CD4-positive, CD25-positive, alpha-beta regulatory T cell (primary cell): ENCODE measurements at regions not wholly inside any gene's neighbourhood (a gene's known extent, or its start where the extent isn't known, plus 50 kb on each side); places are given as distances from the start of the nearest gene placed in this dataset.

Source experiments
- ATAC-seq, 2 donors: fragments of 150-1000 bp; cut with Tn5 transposase; one replicate each; pipeline ENCODE4 v1.10.0; 2021; ENCODE audit warnings: low read depth in 2 of 2, moderate number of reproducible peaks in 2 of 2, moderate library complexity in 1 of 2
- DNase-seq, 3 donors: peaks; one replicate each; pipeline versions ENCODE4 v3.0.0 to v3.0.0-alpha.2; 2012 to 2022; ENCODE audit warnings: mixed read lengths in 1 of 3
- H3K27ac ChIP-seq: one replicate; pipeline ENCODE4 v1.7.0; 2013; ENCODE audit warnings: mild to moderate bottlenecking, low read length; ENCODE audit not compliant: insufficient read depth, poor library complexity, severe bottlenecking
- H3K27me3 ChIP-seq: one replicate; pipeline ENCODE4 v1.7.0; 2013; ENCODE audit warnings: low read length; ENCODE audit not compliant: control insufficient read depth, insufficient read depth
- H3K36me3 ChIP-seq: one replicate; pipeline ENCODE4 v1.7.0; 2013; ENCODE audit warnings: mild to moderate bottlenecking, low read length, moderate library complexity; ENCODE audit not compliant: control insufficient read depth, insufficient read depth
- H3K4me1 ChIP-seq: 2 replicates; pipeline ENCODE4 v1.7.0; 2013; ENCODE audit warnings: mild to moderate bottlenecking, low read length; ENCODE audit not compliant: insufficient read depth, control insufficient read depth, poor library complexity, severe bottlenecking
- H3K4me3 ChIP-seq: one replicate; pipeline ENCODE4 v1.7.0; 2013; ENCODE audit warnings: low read depth, mild to moderate bottlenecking, low read length, moderate library complexity
- H3K9me3 ChIP-seq, 2 experiments: 1 replicate in 1 of 2; 2 replicates in 1 of 2; pipeline ENCODE4 v1.7.0; 2013; ENCODE audit warnings: low read length in 2 of 2, mild to moderate bottlenecking in 1 of 2, moderate library complexity in 1 of 2; ENCODE audit not compliant: control insufficient read depth in 2 of 2
- H3K27ac Mint-ChIP-seq, 3 donors: one replicate each; pipeline ENCODE4 v1.8.0; 2020 to 2022; ENCODE audit warnings: mild to moderate bottlenecking in 3 of 3, mixed read lengths in 3 of 3, moderate library complexity in 2 of 3
- H3K27me3 Mint-ChIP-seq: one replicate; pipeline ENCODE4 v1.8.0; 2022; ENCODE audit warnings: mild to moderate bottlenecking, mixed read lengths
- H3K36me3 Mint-ChIP-seq: one replicate; pipeline ENCODE4 v1.8.0; 2020; ENCODE audit warnings: mixed read lengths
- H3K4me1 Mint-ChIP-seq, 4 donors: one replicate each; pipeline ENCODE4 v1.8.0; 2020 to 2022; ENCODE audit warnings: mixed read lengths in 4 of 4, mild to moderate bottlenecking in 1 of 4
- H3K4me3 Mint-ChIP-seq, 4 donors: one replicate each; pipeline ENCODE4 v1.8.0; 2020 to 2022; ENCODE audit warnings: mild to moderate bottlenecking in 4 of 4, mixed read lengths in 4 of 4, moderate library complexity in 3 of 4
- H3K9me3 Mint-ChIP-seq, 7 donors: one replicate each; pipeline ENCODE4 v1.8.0; 2020 to 2022; ENCODE audit warnings: mixed read lengths in 7 of 7, mild to moderate bottlenecking in 3 of 7, moderate library complexity in 2 of 7

- no peak for DNase-seq
- H3K27ac Mint-ChIP-seq = peak overlapping the region in 1 of 3 donors; percentile 53
Measured at GRCh38 chr2:12862541-12862940, 145.8 kb downstream of the TRIB2 start.

GRCh38 chr2:12863937-12864336 lies 147.2 kb downstream of the TRIB2 start:
- Histone ChIP-seq H3K27ac (no peak overlapping the region), H3K4me1 (peaks cover 22% of the 10 kb centered on the region), H3K36me3 (no peaks in the 10 kb centered on the region), H3K4me3 (no peak overlapping the region), H3K27me3 (no peaks in the 10 kb centered on the region), H3K9me3 (peaks cover 10 to 17% of the 10 kb centered on the region in 2 experiments)
- ATAC-seq = no peak
- Mint-ChIP-seq H3K27ac (no peak overlapping the region), H3K4me3 (no peak overlapping the region), H3K27me3 (peaks cover 6% of the 10 kb centered on the region), H3K9me3 (peaks cover 0 to 34% (median 13%) of the 10 kb centered on the region in 7 donors), H3K4me1 (peaks cover 5 to 20% (median 9%) of the 10 kb centered on the region in 4 donors), H3K36me3 (peaks cover 10% of the 10 kb centered on the region)
- no peak for DNase-seq

More at GRCh38 chr2:12862541-12862940, 145.8 kb downstream of the TRIB2 start:
- H3K36me3 ChIP-seq = no peaks in the 10 kb centered on the region
- H3K27me3 ChIP-seq = no peaks in the 10 kb centered on the region
- H3K4me1 ChIP-seq = peaks cover 36% of the 10 kb centered on the region
- peaks cover 10 to 17% of the 10 kb centered on the region in 2 experiments for H3K9me3 ChIP-seq
- ATAC-seq = no peak
- peaks cover 0 to 34% (median 13%) of the 10 kb centered on the region in 7 donors for H3K9me3 Mint-ChIP-seq
- peak overlapping the region in 1 of 4 donors; percentile 51 for H3K4me3 Mint-ChIP-seq
- H3K36me3 Mint-ChIP-seq = peaks cover 10% of the 10 kb centered on the region
- H3K27ac ChIP-seq = no peak overlapping the region
- H3K27me3 Mint-ChIP-seq = peaks cover 6% of the 10 kb centered on the region
- H3K4me1 Mint-ChIP-seq = peaks cover 5 to 20% (median 9%) of the 10 kb centered on the region in 4 donors
- no peak overlapping the region for H3K4me3 ChIP-seq

GRCh38 chr2:12867631-12868287 lies 151.0 kb downstream of the TRIB2 start:
- Mint-ChIP-seq H3K4me3 (no peak overlapping the region), H3K27ac (no peak overlapping the region), H3K36me3 (peaks cover 10% of the 10 kb centered on the region), H3K27me3 (peaks cover 11% of the 10 kb centered on the region), H3K4me1 (peaks cover 0 to 7% (median under 1%) of the 10 kb centered on the region in 4 donors), H3K9me3 (peaks cover 0 to 28% (median 9%) of the 10 kb centered on the region in 7 donors)
- Histone ChIP-seq H3K4me1 (no peaks in the 10 kb centered on the region), H3K27me3 (no peaks in the 10 kb centered on the region), H3K36me3 (no peaks in the 10 kb centered on the region), H3K27ac (no peak overlapping the region), H3K4me3 (no peak overlapping the region), H3K9me3 (peaks cover 10 to 17% of the 10 kb centered on the region in 2 experiments)
- ATAC-seq = no peak
- DNase-seq = no peak

DNA sequence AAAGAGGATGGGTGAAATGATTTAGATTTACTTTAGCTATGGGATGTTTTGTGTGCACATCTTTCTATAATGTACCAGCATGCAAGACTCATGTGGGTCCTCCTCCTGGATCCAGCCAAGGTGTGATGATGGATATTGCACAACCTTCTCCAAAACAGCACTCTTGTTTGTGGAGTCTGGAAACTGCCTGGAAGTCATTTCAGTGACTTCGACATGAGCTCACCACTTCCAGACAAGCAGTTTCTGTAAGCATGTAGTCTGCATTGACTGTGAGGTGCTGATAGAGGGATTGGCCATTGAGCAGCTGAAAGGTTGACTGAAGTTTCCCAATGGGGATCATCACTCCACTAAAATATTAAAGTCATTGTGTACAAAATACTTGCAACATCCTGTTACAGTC lies 154.0 kb downstream of the TRIB2 start:
- Mint-ChIP-seq H3K27me3 (peaks cover 24% of the 10 kb centered on the region), H3K27ac (no peak overlapping the region), H3K36me3 (no peaks in the 10 kb centered on the region), H3K9me3 (peaks cover 0 to 6% (median 3%) of the 10 kb centered on the region in 7 donors), H3K4me3 (no peak overlapping the region), H3K4me1 (peaks cover 0 to 10% (median 2%) of the 10 kb centered on the region in 4 donors)
- Histone ChIP-seq H3K36me3 (no peaks in the 10 kb centered on the region), H3K9me3 (no peaks in the 10 kb centered on the region), H3K4me3 (no peak overlapping the region), H3K27ac (no peak overlapping the region), H3K27me3 (no peaks in the 10 kb centered on the region), H3K4me1 (no peaks in the 10 kb centered on the region)
- ATAC-seq (no peak), DNase-seq (no peak)

DNA sequence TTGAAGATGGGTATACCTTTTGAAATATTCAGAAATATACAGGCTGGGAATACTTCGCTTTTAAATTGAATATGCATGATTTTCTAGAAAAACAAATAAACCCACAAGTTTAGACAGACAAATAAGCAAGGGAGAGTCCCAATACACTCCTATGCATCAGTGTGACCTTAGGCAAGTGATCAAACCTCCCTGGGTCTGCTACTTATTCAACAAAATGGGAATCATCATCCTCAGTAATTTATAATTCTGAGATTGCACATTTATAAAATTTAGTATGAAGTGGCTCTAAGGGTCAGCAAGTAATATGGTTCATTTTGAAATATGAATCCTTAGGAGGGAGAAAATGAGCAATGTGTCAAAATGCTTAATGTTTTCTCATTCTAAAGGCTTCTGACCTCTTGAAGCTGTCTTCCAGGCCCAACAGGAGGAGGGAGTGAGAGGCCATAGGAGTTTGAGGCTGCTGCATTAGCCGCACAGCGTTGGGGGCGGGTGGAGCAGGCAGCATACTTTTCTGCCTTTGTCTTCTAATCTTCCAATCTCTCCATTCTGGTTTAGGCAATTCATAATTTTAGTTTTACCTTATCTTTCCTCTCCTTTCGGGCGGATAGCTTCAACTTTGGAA lies 155.1 kb downstream of the TRIB2 start:
- Mint-ChIP-seq H3K36me3 (no peaks in the 10 kb centered on the region), H3K9me3 (peaks cover 0 to 2% (median 0%) of the 10 kb centered on the region in 7 donors), H3K27ac (no peak overlapping the region), H3K4me3 (no peak overlapping the region), H3K27me3 (peaks cover 24% of the 10 kb centered on the region), H3K4me1 (peaks cover 0 to 6% (median 2%) of the 10 kb centered on the region in 4 donors)
- ATAC-seq = no peak
- Histone ChIP-seq H3K27ac (no peak overlapping the region), H3K36me3 (no peaks in the 10 kb centered on the region), H3K4me3 (no peak overlapping the region), H3K9me3 (no peaks in the 10 kb centered on the region), H3K4me1 (no peaks in the 10 kb centered on the region), H3K27me3 (no peaks in the 10 kb centered on the region)
- no peak for DNase-seq

GRCh38 chr2:12877761-12878160 lies 161.0 kb downstream of the TRIB2 start:
- peaks cover 13% of the 10 kb centered on the region for H3K27me3 Mint-ChIP-seq
- Histone ChIP-seq H3K9me3 (no peaks in the 10 kb centered on the region), H3K4me3 (no peak overlapping the region), H3K27me3 (no peaks in the 10 kb centered on the region), H3K4me1 (no peaks in the 10 kb centered on the region), H3K36me3 (no peaks in the 10 kb centered on the region), H3K27ac (no peak overlapping the region)
- DNase-seq (no peak), ATAC-seq (no peak)
- no peak overlapping the region for H3K4me3 Mint-ChIP-seq
- H3K36me3 Mint-ChIP-seq = no peaks in the 10 kb centered on the region
- H3K4me1 Mint-ChIP-seq = peaks cover 0 to 5% (median under 1%) of the 10 kb centered on the region in 4 donors
- peaks cover 0 to 2% (median 0%) of the 10 kb centered on the region in 7 donors for H3K9me3 Mint-ChIP-seq
- H3K27ac Mint-ChIP-seq = no peak overlapping the region

GRCh38 chr2:12879649-12880048 lies 162.9 kb downstream of the TRIB2 start:
- Histone ChIP-seq H3K27ac (no peak overlapping the region), H3K36me3 (no peaks in the 10 kb centered on the region), H3K4me3 (no peak overlapping the region), H3K27me3 (no peaks in the 10 kb centered on the region), H3K9me3 (no peaks in the 10 kb centered on the region), H3K4me1 (no peaks in the 10 kb centered on the region)
- peaks cover 2% of the 10 kb centered on the region for H3K27me3 Mint-ChIP-seq
- H3K36me3 Mint-ChIP-seq = no peaks in the 10 kb centered on the region
- H3K27ac Mint-ChIP-seq = no peak overlapping the region
- ATAC-seq (no peak), DNase-seq (no peak)
- no peaks in the 10 kb centered on the region for H3K4me1 Mint-ChIP-seq
- H3K4me3 Mint-ChIP-seq = no peak overlapping the region
- peaks cover 0 to 1% (median 0%) of the 10 kb centered on the region in 7 donors for H3K9me3 Mint-ChIP-seq
